ENCODE measurements at regions not wholly inside any gene's neighbourhood (a gene's known extent, or its start where the extent isn't known, plus 50 kb on each side); places are given as distances from the start of the nearest gene placed in this dataset.

GRCh38 chr3:152104847-152105415, 163.8 kb upstream of the MBNL1 start:
- CTCF ChIA-PET: no interaction called here
- Histone ChIP-seq H3K27me3 (replicated peaks in 2 of 5; ENCODE audit: control insufficient read depth in 4 of 5, insufficient read depth in 5 of 5, low read length in 4 of 5) (no peaks in the 10 kb centered on the region), H3K27ac (ENCODE audit: insufficient read depth in 1 of 2, low read depth in 1 of 2, low read length in 2 of 2, poor library complexity in 1 of 2, severe bottlenecking in 2 of 2) (no peak overlapping the region), H3K9me3 (ENCODE audit: control extremely low read depth in 1 of 5, control insufficient read depth in 4 of 5, insufficient read depth in 2 of 5, low read depth in 1 of 5, low read length in 4 of 5) (no peaks in the 10 kb centered on the region), H3K4me3 (ENCODE audit: control insufficient read depth in 1 of 7, extremely low read depth in 1 of 7, insufficient read depth in 4 of 7, low read depth in 2 of 7, low read length in 6 of 7) (no peak overlapping the region), H3K4me1 (ENCODE audit: control extremely low read depth in 1 of 4, control insufficient read depth in 4 of 4, insufficient read depth in 4 of 4, low read length in 3 of 4) (peaks cover 0 to 3% (median 0%) of the 10 kb centered on the region in 4 experiments), H3K36me3 (ENCODE audit: control insufficient read depth in 4 of 4, insufficient read depth in 4 of 4, low read length in 3 of 4) (no peaks in the 10 kb centered on the region)
- WGBS (ENCODE audit: insufficient coverage): no CpG with 5 or more reads among the region's 3 CpGs
- DNase-seq: peak in 2 of 3 donors; percentile 26 to 34
- POLR2A ChIA-PET: interaction anchor here (0.5 kb wide), 1 partner anchor 798 kb away, joined by 3 read pairs; no protein-coding TSS in a partner anchor

DNA sequence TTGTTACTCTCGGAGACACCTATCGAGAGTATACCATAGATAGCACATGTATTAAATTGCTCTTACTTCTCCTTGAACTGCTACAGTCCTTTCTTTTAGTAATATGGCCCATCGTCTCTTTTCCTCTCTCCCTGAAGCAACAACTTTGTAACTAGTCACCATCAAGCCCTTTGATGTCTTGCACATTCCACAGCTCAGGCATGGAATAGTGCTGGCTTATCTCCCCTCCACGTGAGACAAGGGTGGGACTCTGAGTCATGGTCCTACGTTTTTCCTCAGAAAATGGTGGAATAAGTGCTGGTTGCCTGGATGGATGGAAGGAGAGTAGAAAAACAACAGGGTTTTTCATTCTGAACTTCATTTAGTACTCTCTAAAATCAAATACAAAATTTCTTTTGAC, 163.3 kb upstream of the MBNL1 start:
- no peaks in the 10 kb centered on the region for H3K9me3 ChIP-seq (ENCODE audit: control extremely low read depth in 1 of 5, control insufficient read depth in 4 of 5, insufficient read depth in 2 of 5, low read depth in 1 of 5, low read length in 4 of 5)
- 100% methylated on average over 5 of the region's 5 CpGs for WGBS (ENCODE audit: insufficient coverage)
- DNase-seq: no peak
- no peaks in the 10 kb centered on the region for H3K27me3 ChIP-seq (replicated peaks in 2 of 5; ENCODE audit: control insufficient read depth in 4 of 5, insufficient read depth in 5 of 5, low read length in 4 of 5)
- peaks cover 0 to 3% (median 0%) of the 10 kb centered on the region in 4 experiments for H3K4me1 ChIP-seq (ENCODE audit: control extremely low read depth in 1 of 4, control insufficient read depth in 4 of 4, insufficient read depth in 4 of 4, low read length in 3 of 4)
- CTCF ChIA-PET: no interaction called here
- POLR2A ChIA-PET: interaction anchor here (0.5 kb wide), 1 partner anchor 798 kb away, joined by 3 read pairs; no protein-coding TSS in a partner anchor
- no peaks in the 10 kb centered on the region for H3K36me3 ChIP-seq (ENCODE audit: control insufficient read depth in 4 of 4, insufficient read depth in 4 of 4, low read length in 3 of 4)
- H3K27ac ChIP-seq (ENCODE audit: insufficient read depth in 1 of 2, low read depth in 1 of 2, low read length in 2 of 2, poor library complexity in 1 of 2, severe bottlenecking in 2 of 2): no peak overlapping the region
- H3K4me3 ChIP-seq (ENCODE audit: control insufficient read depth in 1 of 7, extremely low read depth in 1 of 7, insufficient read depth in 4 of 7, low read depth in 2 of 7, low read length in 6 of 7): no peak overlapping the region

DNA sequence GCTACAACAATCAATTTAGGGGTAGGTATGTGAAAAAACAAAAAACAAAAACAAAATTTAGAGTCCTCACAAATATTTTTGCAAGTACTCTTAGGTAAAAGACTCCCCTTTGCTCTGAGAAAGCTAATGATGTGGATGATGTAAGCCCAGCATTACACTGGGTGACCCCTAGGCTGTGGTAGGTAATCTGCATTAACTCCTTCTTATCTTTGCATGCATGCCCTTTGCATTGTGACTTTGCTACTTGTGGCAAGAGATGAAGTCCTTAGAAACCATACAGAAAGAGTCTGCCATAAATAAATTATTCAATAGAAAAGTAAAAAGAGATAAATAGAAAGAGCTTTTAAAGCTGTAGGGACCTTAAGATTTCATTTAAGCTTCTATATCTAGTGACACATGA, 159.7 kb upstream of the MBNL1 start:
- H3K36me3 ChIP-seq (ENCODE audit: control insufficient read depth in 4 of 4, insufficient read depth in 4 of 4, low read length in 3 of 4): no peaks in the 10 kb centered on the region
- H3K27ac ChIP-seq (ENCODE audit: insufficient read depth in 1 of 2, low read depth in 1 of 2, low read length in 2 of 2, poor library complexity in 1 of 2, severe bottlenecking in 2 of 2): peak overlapping the region in 1 of 2 experiments; percentile 29
- no peaks in the 10 kb centered on the region for H3K9me3 ChIP-seq (ENCODE audit: control extremely low read depth in 1 of 5, control insufficient read depth in 4 of 5, insufficient read depth in 2 of 5, low read depth in 1 of 5, low read length in 4 of 5)
- POLR2A ChIA-PET: no interaction called here
- no peak overlapping the region for H3K4me3 ChIP-seq (ENCODE audit: control insufficient read depth in 1 of 7, extremely low read depth in 1 of 7, insufficient read depth in 4 of 7, low read depth in 2 of 7, low read length in 6 of 7)
- DNase-seq: peak in 2 of 3 donors; percentile 41 to 60
- CTCF ChIA-PET: interaction anchor here (1.3 kb wide), 1 partner anchor 13 kb away, joined by 4 read pairs; no protein-coding TSS in a partner anchor
- peaks cover 0 to 3% (median 0%) of the 10 kb centered on the region in 4 experiments for H3K4me1 ChIP-seq (ENCODE audit: control extremely low read depth in 1 of 4, control insufficient read depth in 4 of 4, insufficient read depth in 4 of 4, low read length in 3 of 4)
- no peaks in the 10 kb centered on the region for H3K27me3 ChIP-seq (replicated peaks in 2 of 5; ENCODE audit: control insufficient read depth in 4 of 5, insufficient read depth in 5 of 5, low read length in 4 of 5)

DNA sequence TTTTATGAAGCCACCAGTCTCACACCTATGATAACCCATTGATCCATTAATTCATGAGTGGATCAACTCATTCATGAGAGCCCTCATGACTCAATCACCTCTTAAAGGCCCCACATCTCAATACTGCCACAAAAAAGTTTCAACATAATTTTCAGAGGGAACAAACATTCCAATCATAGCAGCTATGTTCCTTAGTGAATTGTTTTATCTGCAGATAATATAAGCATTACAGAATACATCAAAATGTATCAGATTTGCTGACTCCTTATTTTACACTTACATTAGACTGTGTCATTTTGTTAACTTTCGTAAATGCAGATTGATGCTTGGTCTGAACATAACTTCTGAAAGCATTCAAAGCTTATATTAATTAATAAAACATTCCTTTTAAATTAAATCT, 155.3 kb upstream of the MBNL1 start:
- no peaks in the 10 kb centered on the region for H3K9me3 ChIP-seq (ENCODE audit: control extremely low read depth in 1 of 5, control insufficient read depth in 4 of 5, insufficient read depth in 2 of 5, low read depth in 1 of 5, low read length in 4 of 5)
- no peaks in the 10 kb centered on the region for H3K4me1 ChIP-seq (ENCODE audit: control extremely low read depth in 1 of 4, control insufficient read depth in 4 of 4, insufficient read depth in 4 of 4, low read length in 3 of 4)
- ChIA-PET CTCF (no interaction called here), POLR2A (no interaction called here)
- no peak overlapping the region for H3K27ac ChIP-seq (ENCODE audit: insufficient read depth in 1 of 2, low read depth in 1 of 2, low read length in 2 of 2, poor library complexity in 1 of 2, severe bottlenecking in 2 of 2)
- no peaks in the 10 kb centered on the region for H3K36me3 ChIP-seq (ENCODE audit: control insufficient read depth in 4 of 4, insufficient read depth in 4 of 4, low read length in 3 of 4)
- no CpG with 5 or more reads among the region's 1 CpG for WGBS (ENCODE audit: insufficient coverage)
- H3K4me3 ChIP-seq (ENCODE audit: control insufficient read depth in 1 of 7, extremely low read depth in 1 of 7, insufficient read depth in 4 of 7, low read depth in 2 of 7, low read length in 6 of 7): no peak overlapping the region
- H3K27me3 ChIP-seq (replicated peaks in 2 of 5; ENCODE audit: control insufficient read depth in 4 of 5, insufficient read depth in 5 of 5, low read length in 4 of 5): no peaks in the 10 kb centered on the region
- no peak for DNase-seq

GRCh38 chr3:152113992-152114651, 154.6 kb upstream of the MBNL1 start:
- no peaks in the 10 kb centered on the region for H3K4me1 ChIP-seq (ENCODE audit: control extremely low read depth in 1 of 4, control insufficient read depth in 4 of 4, insufficient read depth in 4 of 4, low read length in 3 of 4)
- ChIA-PET POLR2A (no interaction called here), CTCF (no interaction called here)
- no peaks in the 10 kb centered on the region for H3K36me3 ChIP-seq (ENCODE audit: control insufficient read depth in 4 of 4, insufficient read depth in 4 of 4, low read length in 3 of 4)
- no peak overlapping the region for H3K4me3 ChIP-seq (ENCODE audit: control insufficient read depth in 1 of 7, extremely low read depth in 1 of 7, insufficient read depth in 4 of 7, low read depth in 2 of 7, low read length in 6 of 7)
- no peak overlapping the region for H3K27ac ChIP-seq (ENCODE audit: insufficient read depth in 1 of 2, low read depth in 1 of 2, low read length in 2 of 2, poor library complexity in 1 of 2, severe bottlenecking in 2 of 2)
- no peak for DNase-seq
- no peaks in the 10 kb centered on the region for H3K27me3 ChIP-seq (replicated peaks in 2 of 5; ENCODE audit: control insufficient read depth in 4 of 5, insufficient read depth in 5 of 5, low read length in 4 of 5)
- no peaks in the 10 kb centered on the region for H3K9me3 ChIP-seq (ENCODE audit: control extremely low read depth in 1 of 5, control insufficient read depth in 4 of 5, insufficient read depth in 2 of 5, low read depth in 1 of 5, low read length in 4 of 5)
- no CpG with 5 or more reads among the region's 2 CpGs for WGBS (ENCODE audit: insufficient coverage)

DNA sequence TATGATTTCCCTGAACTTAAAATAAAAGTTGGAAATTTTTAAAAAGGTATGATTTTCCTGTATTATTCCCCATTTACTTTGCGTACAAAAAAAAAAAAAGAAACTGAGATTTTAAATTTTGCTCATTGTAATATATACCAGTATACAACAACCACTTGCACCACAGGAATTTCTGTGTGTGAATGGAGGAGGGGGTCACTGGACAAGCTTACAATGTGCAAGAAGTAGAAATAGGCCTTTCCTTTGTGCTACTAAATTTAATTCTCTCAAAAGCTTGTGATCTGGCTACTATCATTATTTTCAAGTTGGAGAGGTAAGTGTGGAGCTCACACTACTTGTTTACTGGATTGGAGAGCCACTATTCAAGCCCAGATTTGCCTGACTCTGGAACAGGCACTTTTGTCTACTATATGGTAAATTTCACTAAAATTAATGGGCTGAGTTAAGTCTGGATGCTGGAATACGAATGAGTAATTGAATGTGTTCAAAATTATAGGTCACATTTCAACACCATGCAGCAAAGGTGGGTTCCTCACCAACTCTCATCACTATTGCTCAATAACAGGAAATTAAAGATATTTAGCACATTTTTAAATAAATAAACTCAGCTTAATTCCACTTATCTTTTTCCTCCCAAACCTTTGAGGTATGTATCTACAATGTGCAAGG, 148.0 kb upstream of the MBNL1 start:
- WGBS (ENCODE audit: insufficient coverage): no CpG with 5 or more reads among the region's 2 CpGs
- no peak overlapping the region for H3K27ac ChIP-seq (ENCODE audit: insufficient read depth in 1 of 2, low read depth in 1 of 2, low read length in 2 of 2, poor library complexity in 1 of 2, severe bottlenecking in 2 of 2)
- DNase-seq: no peak

GRCh38 chr3:152121270-152121636, 147.5 kb upstream of the MBNL1 start:
- Histone ChIP-seq H3K27ac (ENCODE audit: insufficient read depth in 1 of 2, low read depth in 1 of 2, low read length in 2 of 2, poor library complexity in 1 of 2, severe bottlenecking in 2 of 2) (no peak overlapping the region), H3K4me1 (ENCODE audit: control extremely low read depth in 1 of 4, control insufficient read depth in 4 of 4, insufficient read depth in 4 of 4, low read length in 3 of 4) (no peaks in the 10 kb centered on the region), H3K36me3 (ENCODE audit: control insufficient read depth in 4 of 4, insufficient read depth in 4 of 4, low read length in 3 of 4) (no peaks in the 10 kb centered on the region), H3K4me3 (ENCODE audit: control insufficient read depth in 1 of 7, extremely low read depth in 1 of 7, insufficient read depth in 4 of 7, low read depth in 2 of 7, low read length in 6 of 7) (no peak overlapping the region), H3K9me3 (ENCODE audit: control extremely low read depth in 1 of 5, control insufficient read depth in 4 of 5, insufficient read depth in 2 of 5, low read depth in 1 of 5, low read length in 4 of 5) (no peaks in the 10 kb centered on the region), H3K27me3 (replicated peaks in 2 of 5; ENCODE audit: control insufficient read depth in 4 of 5, insufficient read depth in 5 of 5, low read length in 4 of 5) (no peaks in the 10 kb centered on the region)
- WGBS (ENCODE audit: insufficient coverage): no CpG with 5 or more reads among the region's 1 CpG
- ChIA-PET POLR2A (no interaction called here), CTCF (no interaction called here)
- DNase-seq: no peak

More for the DNA sequence above, 148.0 kb upstream of the MBNL1 start:
- H3K4me3 ChIP-seq (ENCODE audit: control insufficient read depth in 1 of 7, extremely low read depth in 1 of 7, insufficient read depth in 4 of 7, low read depth in 2 of 7, low read length in 6 of 7): no peak overlapping the region
- H3K27me3 ChIP-seq (replicated peaks in 2 of 5; ENCODE audit: control insufficient read depth in 4 of 5, insufficient read depth in 5 of 5, low read length in 4 of 5): no peaks in the 10 kb centered on the region
- POLR2A ChIA-PET: no interaction called here
- CTCF ChIA-PET: no interaction called here
- H3K9me3 ChIP-seq (ENCODE audit: control extremely low read depth in 1 of 5, control insufficient read depth in 4 of 5, insufficient read depth in 2 of 5, low read depth in 1 of 5, low read length in 4 of 5): no peaks in the 10 kb centered on the region
- no peaks in the 10 kb centered on the region for H3K36me3 ChIP-seq (ENCODE audit: control insufficient read depth in 4 of 4, insufficient read depth in 4 of 4, low read length in 3 of 4)
- no peaks in the 10 kb centered on the region for H3K4me1 ChIP-seq (ENCODE audit: control extremely low read depth in 1 of 4, control insufficient read depth in 4 of 4, insufficient read depth in 4 of 4, low read length in 3 of 4)
